ENCODE measurements at regions not wholly inside any gene's neighbourhood (a gene's known extent, or its start where the extent isn't known, plus 50 kb on each side); places are given as distances from the start of the nearest gene placed in this dataset.
A peak's percentile ranks its signal among the peaks of the same experiment; 100 is the strongest.

DNA sequence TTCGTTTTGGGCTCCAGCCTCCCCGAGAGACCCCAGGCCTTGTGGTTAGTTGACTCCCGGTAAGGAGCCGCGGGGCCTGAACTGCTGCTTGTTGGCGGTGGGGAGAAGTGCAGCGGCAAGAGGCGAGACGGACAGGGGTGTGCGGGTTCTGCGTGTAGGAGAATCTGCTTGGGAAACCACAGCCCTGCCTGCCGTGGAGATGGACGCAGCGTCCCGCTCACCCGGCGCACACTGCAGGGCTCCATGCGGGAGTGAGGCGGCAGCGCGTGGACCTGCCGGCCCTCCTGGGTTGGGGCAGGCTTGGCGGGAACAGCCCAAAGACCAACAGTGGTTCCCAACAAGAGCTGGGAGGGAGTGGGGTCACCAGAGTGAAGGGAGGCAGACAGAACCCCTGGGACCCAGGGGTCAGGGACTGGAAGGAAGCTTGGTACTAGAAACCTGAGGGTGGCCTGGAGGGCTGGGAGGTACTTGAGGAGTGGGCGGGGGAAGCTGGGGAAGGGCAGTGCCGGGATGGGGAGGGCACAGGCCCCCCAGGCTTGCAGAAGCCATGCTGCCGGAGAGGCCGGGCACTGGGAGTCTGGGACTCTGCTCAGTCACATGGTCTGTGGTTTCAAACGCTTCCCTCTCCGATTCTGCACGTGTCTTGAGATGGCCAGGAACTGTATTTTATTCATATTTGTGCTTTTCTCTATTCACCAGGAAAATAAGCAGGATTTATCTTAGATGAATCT, 70.8 kb downstream of the RGS12 start:
- no peak for DNase-seq
- in situ Hi-C loops (cut with MboI; ENCODE audit: low pct_unique_long_range_greater_than_20kb, low sequenced_read_pairs), result no loop called here

DNA sequence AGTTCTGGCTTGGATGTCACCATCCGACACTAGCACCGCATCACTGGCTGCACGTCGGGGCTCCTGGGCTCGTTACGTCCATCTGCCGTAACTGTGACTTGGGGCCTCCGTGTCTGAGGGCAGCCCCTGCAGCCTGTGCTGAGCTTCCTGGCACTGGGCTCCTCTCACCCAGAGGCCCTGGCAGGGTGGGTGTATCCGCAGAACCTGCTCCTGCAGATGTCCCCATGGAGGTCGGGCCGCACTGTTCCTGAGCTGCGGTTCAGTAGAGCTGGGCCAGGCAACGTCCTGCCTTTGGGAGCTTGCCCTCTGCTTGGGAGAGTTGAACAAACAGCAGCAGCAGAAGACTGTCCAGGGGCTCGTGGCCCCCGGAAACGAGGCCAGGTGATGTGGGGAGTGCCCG, 71.4 kb downstream of the RGS12 start:
- no peak for DNase-seq
- in situ Hi-C loops (cut with MboI; ENCODE audit: low pct_unique_long_range_greater_than_20kb, low sequenced_read_pairs), result no loop called here

DNA sequence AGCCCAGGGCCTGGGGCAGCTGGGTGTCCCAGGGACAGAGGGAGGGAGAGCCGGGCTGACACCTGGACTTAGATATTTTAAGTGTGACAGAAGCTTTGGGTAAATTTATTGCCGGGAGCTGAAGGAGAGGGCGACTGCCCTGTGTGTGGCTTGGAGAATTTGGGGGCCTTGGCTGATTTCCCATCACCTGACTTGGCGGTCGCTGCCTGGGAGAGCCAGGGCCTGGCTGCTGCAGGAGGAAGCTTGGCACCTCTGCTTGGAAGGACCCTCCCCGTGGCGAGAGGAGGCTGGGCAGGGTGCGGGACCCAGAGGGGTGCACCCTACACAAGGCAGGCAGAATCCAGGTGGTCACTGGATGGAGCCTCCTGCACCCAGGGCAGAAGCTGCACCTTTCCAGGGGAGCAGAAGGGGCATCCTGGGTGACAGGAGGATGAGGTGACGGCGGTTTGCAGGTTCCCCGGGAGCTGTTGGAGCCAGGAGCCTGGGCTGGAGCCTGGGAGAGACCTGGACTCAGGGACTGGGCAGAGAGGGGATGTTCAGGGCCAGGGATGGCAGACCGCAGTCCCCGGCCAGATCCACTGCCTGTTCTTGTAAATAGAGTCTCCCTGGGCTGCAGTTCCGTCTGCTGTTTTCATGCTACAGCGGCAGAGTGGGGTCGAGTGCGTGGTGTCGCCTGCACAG, 72.0 kb downstream of the RGS12 start:
- no peak for DNase-seq
- in situ Hi-C loops (cut with MboI; ENCODE audit: low pct_unique_long_range_greater_than_20kb, low sequenced_read_pairs), result no loop called here

DNA sequence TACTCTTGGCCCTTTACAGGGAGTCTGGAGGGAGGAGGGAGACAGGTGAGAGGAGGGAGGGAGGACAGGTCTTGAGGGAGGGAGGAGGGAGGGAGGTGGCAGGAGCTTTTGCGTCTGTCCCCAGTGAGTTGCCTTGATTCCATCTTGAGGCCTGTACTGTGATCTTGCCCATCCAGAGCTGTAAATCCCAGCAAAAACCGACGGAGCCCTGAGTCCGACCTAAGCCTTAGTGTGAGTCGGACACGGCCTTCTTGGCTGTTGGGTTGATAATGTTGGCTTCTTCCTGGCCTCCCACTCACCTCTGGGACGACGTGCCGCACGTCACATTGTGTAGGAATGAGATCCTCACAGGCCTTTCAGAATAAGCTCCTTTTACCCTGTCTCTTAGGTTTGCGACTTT, 72.5 kb downstream of the RGS12 start:
- in situ Hi-C loops (cut with MboI; ENCODE audit: low pct_unique_long_range_greater_than_20kb, low sequenced_read_pairs), result no loop called here
- DNase-seq, result no peak

DNA sequence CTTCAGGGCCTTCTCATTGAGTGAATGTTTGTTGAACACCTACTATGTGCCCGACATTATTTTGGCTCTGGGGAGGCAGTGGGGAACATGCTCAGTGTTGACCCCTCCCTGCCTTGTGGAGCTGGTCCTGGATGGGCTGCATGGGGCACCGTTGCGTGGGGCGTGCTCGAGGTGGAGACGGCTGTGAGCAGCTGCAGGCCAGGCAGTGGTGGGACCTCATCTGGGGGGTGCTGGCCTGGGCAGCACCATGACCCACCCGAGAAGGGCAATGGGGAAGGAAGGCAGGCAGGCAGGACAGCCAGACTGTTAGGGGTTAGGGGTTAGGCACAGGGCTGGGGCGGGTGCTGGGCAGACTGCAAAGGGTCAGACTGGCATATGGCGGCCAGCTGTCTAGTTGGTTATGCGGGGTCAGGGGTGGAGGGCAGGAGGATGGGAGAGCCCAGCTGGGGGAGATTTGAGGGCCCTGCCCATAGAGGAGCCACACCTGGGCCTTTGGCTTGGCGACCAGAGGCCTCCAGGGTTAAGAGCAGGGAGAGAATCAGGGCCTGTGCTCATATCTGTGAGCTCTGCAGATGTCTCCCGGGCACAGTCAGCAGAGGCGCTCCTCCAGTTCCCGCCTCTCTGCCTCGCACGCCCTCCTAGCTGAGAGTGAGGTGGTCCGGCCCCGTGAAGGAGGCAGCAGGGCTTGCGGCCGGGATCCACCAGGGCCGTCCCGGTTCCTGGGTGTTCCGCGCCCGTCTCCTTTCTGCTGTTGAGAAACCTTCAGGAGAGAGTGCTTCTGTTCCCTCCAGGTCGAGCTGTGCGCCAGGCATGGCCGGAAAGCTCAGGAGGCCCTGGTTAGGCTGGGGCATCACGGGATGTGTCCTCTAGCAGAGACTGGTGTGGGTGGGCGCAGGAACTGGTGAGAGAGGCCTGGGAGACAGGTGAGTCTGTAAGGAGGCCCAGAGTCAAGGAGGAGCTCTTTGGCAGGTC, 73.3 kb downstream of the RGS12 start:
- DNase-seq, result no peak
- in situ Hi-C loops (cut with MboI; ENCODE audit: low pct_unique_long_range_greater_than_20kb, low sequenced_read_pairs), result no loop called here

DNA sequence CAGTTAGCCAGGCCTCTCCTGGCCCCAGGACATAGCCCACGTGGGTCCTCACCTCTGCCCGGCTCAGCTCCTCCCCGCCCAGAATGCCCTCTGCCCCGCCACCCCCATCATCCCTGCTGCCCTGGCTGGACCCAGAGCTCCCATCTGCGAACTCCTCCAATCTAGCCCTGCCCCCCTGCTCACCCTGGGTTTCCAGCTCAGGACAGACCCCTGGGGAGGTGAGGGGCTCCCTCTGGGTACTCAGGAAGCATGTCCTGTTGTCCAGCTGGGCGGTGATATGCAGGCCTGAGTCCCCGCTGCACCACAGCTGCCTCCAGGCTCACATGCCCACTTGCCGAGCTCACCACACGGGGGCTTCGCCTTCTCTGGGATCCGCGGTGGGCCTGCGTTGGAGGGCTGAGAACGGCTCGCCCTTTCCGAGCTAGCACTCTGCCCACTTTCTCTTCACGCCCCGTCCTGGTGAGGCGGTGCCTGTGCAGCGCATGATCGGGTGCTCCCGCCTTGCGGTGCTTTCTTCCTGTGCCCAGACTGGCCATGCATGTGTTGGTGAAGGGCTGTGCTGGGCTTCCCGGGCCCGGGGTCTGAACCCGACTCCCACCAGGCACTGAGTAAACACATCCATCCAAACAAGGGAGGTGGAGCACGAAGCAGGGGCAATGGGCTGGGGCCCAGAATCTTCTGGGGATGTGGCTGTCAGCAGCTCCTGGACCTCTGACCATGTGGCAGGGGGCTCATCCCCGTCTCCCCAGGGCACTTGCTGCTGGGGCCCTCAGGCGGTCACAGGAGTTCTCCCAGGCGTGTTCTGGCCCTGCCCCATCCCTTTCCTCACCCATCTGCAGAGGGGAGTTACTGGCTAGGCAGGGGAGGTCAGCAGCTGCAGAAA, 74.3 kb downstream of the RGS12 start:
- in situ Hi-C loops (cut with MboI; ENCODE audit: low pct_unique_long_range_greater_than_20kb, low sequenced_read_pairs), result no loop called here
- DNase-seq, result no peak

DNA sequence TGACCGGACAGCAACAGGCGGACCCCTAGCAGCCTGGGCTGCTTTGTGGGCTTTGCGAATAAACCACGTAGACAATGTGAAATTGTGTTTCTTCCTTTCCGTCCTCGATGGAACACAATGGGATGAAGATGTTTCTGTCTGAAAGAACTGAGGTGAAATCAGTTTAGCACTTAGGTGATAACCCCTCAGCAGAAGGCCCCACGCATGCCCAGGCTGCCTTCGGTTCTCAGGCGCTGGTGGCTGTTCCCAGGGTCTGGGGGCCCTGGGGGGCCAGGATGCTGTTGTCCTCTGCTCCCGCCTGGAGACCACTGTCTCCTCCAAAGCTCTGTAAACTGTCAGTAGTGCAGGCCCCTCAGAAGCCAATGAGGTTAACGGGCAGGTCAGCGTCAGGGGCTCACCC, 73.9 kb upstream of the HGFAC start:
- no peak for DNase-seq
- in situ Hi-C loops (cut with MboI; ENCODE audit: low pct_unique_long_range_greater_than_20kb, low sequenced_read_pairs), result no loop called here

DNA sequence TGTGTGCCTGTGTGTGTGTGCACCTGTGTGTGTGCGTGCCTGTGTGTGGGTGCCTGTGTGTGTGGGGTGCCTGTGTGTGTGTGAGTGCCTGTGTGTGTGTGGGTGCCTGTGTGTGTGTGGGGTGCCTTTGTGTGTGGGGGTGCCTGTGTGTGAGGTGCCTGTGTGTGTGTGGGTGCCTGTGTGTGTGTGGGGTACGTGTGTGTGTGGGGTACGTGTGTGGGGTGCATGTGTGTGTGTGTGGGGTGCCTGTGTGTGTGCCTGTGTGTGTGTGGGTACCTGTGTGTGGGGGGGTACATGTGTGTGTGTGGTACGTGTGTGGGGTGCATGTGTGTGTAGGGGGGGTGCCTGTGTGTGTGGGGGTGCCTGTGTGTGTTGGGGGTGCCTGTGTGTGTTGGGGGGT, 73.4 kb upstream of the HGFAC start:
- DNase-seq, result no peak
- in situ Hi-C loops (cut with MboI; ENCODE audit: low pct_unique_long_range_greater_than_20kb, low sequenced_read_pairs), result no loop called here

DNA sequence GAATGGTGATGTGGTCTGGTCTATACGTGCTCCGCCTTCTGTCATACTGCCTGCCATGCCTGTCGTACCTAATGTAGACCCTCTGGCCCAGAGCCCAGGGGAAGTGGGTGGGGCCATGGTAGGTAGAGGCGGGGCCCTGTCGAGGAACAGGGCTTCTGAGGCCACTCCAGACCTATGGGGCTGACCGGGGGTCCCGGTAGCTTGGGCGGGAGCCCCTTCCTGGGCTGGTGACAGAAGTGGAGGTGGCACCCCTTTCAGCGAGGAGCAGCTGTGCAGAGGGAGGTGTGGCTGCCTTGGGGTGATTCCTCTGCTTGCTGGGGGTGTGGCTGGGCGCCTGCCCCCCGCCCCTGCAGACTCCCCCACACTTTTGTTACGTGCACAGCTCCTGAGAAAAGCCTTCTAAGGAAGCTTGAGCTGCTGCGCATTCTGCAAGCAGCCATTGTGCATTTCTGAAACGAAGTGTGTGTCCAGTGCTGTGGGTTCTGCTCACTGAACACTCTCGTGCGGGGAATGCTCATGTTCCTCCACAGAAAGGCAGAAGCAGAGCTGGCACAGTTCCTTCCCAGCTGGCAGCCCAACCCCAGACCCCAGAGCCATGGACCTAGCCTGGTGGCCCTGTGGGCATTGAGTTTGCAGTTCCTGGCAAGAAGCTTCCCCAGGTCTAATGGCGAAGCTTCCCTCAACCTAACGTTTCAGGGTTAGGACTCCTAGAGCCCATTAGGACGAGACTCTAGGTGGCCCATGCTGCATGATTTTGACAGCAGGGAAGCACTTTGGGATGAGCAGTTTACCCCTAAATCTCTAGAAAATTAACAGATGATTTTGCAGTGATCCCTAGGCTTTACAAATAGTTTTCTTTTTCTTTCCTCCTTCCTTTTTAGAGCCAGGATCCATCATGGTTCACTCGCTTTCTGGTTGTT, 72.7 kb upstream of the HGFAC start:
- in situ Hi-C loops (cut with MboI; ENCODE audit: low pct_unique_long_range_greater_than_20kb, low sequenced_read_pairs), result no loop called here
- no peak for DNase-seq

DNA sequence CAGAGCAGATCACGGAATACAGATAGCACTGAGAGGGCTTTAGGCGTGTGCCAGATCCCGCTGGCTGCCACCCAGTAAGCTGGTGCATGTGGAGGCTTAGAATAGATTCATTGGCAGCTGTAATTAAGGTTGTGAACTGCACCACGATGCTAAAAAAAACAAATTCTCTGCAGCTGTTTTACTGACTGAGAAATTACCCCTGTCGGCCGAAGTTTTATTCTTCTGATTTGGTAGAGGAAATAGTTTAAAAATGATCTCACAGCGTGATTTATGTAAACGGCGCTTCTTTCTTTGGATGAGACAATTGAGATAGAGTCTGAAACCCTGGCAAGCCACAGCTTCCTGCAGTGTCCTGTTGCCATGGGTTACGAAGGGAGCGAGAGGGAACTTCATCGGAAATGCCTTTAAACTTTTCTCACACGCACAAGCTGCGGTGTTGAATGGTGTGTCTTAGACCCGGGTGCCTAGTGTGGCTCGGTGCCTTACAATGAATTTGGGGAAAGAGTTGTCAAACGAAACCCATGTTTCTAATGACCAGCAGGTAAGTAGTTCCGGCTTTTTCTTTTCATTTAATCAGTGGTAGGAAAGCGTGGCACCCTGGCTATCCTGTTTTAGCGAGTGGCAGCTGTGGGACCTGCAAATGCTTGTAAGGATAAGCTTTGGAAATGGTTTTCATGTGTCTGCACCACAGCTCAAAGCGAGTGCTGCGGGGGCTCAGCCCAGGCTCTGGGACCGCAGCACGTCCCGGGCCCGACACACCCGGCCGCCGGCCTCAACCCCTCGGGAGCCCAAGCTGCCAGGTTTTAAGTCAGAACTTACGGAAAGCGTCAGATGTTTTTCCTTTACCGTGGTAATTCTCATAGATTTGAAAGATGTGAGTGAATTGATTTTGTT, 71.7 kb upstream of the HGFAC start:
- peak; percentile 88 for DNase-seq

DNA sequence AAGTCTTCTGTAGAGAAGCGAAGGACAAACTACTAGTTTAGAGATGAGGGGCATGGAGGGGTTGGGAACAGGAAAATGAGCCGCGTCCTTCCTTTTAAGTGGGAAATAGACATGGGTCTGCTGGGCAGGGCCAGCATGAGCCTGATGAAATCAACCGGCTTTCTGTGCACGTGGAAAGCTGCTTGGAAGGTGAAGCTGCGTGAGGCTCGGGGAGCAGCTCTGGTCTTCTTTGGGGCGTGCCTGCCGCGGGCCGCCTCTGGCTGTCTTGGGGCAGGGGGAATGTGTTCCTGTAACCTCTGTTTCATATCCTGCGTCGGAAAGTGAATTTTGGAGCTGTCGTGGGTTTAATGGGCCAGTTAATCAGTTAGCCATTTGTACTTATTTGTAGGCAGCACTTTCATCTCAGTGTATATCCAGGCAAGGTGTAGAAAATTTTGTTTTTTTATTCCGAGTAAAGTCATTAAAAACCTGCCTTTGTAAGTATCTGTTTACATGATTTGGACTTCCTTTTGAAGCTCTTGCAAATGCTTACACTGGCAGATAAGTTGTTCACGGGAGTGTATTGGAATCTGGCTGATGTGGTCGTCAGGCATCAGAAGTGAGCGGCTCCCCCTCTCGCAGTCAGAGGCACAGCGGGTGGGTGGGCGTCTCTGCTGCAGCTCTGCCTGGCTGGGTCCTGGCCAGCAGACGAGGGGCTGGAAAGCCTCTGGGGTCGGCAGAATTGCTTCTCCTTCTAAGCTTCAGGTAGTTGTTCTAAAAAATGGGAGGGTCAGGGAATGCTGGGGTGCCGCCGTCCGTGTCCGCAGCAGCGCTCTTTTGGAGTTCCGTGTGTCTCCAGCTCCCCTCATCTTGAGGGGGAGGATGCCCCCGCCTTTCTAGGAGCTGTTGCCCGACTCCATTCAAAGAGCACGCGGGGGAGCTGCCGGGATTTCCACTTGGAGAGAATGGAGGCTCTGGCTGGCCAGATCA, 70.5 kb upstream of the HGFAC start:
- in situ Hi-C loops (cut with MboI; ENCODE audit: low pct_unique_long_range_greater_than_20kb, low sequenced_read_pairs), result no loop called here

More for the DNA sequence above, 71.7 kb upstream of the HGFAC start:
- in situ Hi-C loops (cut with MboI; ENCODE audit: low pct_unique_long_range_greater_than_20kb, low sequenced_read_pairs), result no loop called here

DNA sequence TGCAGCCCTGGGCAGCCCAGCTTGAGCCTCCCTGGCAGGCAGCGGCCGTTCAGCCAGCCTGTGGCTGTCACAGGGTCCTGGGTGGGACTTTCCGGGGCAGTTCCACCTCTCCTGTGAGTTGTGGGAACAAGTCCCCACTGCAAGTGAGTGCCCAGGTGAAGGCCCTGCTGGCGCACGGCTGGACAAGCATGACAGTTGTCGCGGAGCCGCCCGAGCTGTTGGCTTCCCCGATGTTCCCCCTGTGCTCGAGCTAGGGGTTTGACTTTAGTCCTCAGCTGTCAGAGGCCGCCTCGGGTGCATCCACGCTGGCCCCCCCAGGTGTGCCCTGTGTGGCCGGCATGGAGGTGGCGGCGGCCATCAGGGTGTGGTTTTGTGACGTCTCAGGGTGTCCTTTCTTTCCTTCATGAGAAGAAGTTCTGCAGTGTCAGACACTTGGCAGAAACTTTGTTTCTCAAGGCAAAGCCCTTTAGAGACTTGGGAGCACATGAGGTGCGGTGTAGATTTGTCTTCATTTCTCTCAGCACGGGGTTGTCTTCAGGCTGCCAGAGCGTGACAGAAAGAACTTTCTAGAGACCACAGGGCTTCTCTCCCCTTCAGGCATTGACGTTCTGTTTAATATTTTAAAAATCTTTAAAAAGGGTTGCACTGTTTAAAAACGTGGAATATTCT, 69.4 kb upstream of the HGFAC start:
- DNase-seq, result no peak

More for the DNA sequence above, 70.5 kb upstream of the HGFAC start:
- no peak for DNase-seq

DNA sequence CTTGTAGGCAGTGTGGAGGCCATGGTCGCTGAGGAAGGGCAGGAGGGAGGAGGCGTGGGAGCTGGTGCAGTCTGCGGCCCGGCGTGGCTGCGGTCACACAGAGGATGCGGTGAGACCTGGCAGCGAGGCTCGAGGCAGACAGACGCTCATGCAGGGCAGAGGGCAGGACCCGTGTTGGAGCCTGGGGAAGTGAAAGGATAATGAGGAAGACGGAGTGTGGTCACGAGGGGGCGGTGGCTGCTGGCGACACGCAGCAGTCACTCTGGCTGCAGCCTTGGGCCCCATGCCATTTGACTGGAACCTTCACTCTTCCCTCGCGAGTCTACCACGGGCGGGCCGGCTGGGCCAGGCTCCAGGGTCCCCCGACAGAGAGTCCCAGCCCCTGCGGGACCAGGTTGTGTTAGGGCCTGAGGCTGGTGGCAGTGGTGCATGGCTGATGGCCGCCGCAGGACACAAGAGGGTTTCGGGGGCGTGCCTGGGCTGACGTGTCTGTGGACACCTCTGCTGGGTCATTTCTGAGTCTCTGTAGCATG, 68.8 kb upstream of the HGFAC start:
- peak; percentile 96 for DNase-seq
- in situ Hi-C loops (cut with MboI; ENCODE audit: low pct_unique_long_range_greater_than_20kb, low sequenced_read_pairs), result no loop called here

More for the DNA sequence above, 69.4 kb upstream of the HGFAC start:
- in situ Hi-C loops (cut with MboI; ENCODE audit: low pct_unique_long_range_greater_than_20kb, low sequenced_read_pairs), result no loop called here

DNA sequence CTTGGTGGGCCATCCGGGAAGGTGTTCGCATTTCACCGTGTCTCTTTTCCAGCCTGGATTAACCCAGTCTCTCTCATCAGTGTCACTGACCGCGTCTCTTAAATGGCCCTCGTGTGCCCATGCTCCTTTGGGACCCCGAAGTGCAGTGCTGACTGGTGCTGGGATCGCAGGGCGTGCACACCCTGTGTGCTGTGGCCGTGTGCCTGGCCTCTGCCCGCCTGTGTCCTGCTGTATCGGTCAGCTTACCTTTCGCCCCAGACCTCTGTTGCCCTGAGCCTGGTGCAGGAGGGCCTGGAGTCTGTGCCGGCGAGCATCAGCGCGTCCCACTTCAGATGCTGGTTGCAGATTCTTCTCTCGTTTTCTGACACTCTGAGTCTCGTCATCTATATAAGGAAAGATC, 68.3 kb upstream of the HGFAC start:
- in situ Hi-C loops (cut with MboI; ENCODE audit: low pct_unique_long_range_greater_than_20kb, low sequenced_read_pairs), result no loop called here

DNA sequence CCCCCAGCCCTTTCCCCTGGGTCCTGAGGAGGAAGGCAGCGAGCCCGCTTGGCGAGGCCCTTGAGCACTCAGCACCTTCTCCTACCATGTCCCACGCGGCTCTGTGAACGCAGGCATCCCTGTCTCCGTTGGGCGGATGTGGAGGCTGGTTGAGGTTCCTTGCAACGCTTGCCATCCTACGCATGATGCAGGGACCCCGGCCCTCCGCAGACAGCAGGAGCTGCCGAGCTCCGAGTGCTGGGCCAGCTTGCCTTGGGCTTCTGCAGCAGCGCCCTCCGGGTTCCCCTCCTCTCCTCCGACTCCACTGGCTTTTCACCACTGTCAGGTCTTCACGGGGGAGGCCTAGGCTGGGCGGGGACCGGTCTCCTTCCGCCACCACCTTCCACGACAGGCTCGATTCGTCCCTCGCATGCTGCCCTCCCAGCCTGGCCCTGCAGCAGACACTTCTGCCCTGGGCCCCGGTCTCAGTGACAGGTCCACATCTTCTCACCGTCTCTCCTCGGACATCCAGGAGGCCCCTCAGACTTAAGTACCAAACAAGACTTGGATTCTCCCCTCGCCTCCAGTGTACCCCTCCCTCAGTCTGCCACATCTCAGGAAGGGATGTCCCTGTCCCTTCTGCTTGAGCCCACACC, 67.6 kb upstream of the HGFAC start:
- no peak for DNase-seq
- in situ Hi-C loops (cut with MboI; ENCODE audit: low pct_unique_long_range_greater_than_20kb, low sequenced_read_pairs), result no loop called here

More for the DNA sequence above, 68.3 kb upstream of the HGFAC start:
- DNase-seq, result no peak

Data from KBM-7 (cell line).